ENCODE measurements at regions not wholly inside any gene's neighbourhood (a gene's known extent, or its start where the extent isn't known, plus 50 kb on each side); places are given as distances from the start of the nearest gene placed in this dataset.

- Histone ChIP-seq H3K4me2 (ENCODE audit: control insufficient read depth, insufficient read depth) (no peak overlapping the region), H2AFZ (ENCODE audit: control insufficient read depth, low read depth, low read length) (no peak overlapping the region), H3K4me3 (no peak overlapping the region), H3K4me1 (ENCODE audit: control insufficient read depth, insufficient read depth, low read length) (no peaks in the 10 kb centered on the region), H3K36me3 (ENCODE audit: control insufficient read depth in 2 of 2, insufficient read depth in 2 of 2, low read length in 1 of 2) (no peaks in the 10 kb centered on the region), H3K79me2 (ENCODE audit: control insufficient read depth, insufficient read depth, low read length) (no peaks in the 10 kb centered on the region), H3K27me3 (replicated peaks in 1 of 2; ENCODE audit: control insufficient read depth in 2 of 2, insufficient read depth in 2 of 2, low read length in 1 of 2) (no peaks in the 10 kb centered on the region), H3K9ac (ENCODE audit: control insufficient read depth, insufficient read depth, low read length) (no peak overlapping the region), H3K27ac (ENCODE audit: control insufficient read depth, insufficient read depth) (no peak overlapping the region), H3K9me3 (replicated peaks; ENCODE audit: control insufficient read depth, insufficient read depth, low read length) (no peaks in the 10 kb centered on the region), H4K20me1 (ENCODE audit: control insufficient read depth, insufficient read depth) (no peaks in the 10 kb centered on the region)
- intact Hi-C loops (cut with micrococcal nuclease; ENCODE audit: unreplicated experiment), result no loop called here
- ChIA-PET POLR2A (no interaction called here), CTCF (no interaction called here), SMC1A (ENCODE audit: uncharacterized antibody, unreplicated experiment) (no interaction called here), RAD21 (ENCODE audit: unreplicated experiment) (no interaction called here)
- TF ChIP-seq ZNF622 (IDR thresholded peaks at IDR 0.05), result no peak
- no peak for TF ChIP-seq EGR1 (IDR thresholded peaks at IDR 0.05; ENCODE audit: borderline replicate concordance in 1 of 2, low read depth in 2 of 2, low read length in 2 of 2)
- TF ChIP-seq SREBF2 (IDR thresholded peaks at IDR 0.05; ENCODE audit: low read length), result no peak
- no peak for TF ChIP-seq BCL11A (IDR thresholded peaks at IDR 0.05; ENCODE audit: low read depth, low read length)
- TF ChIP-seq HDGF (IDR thresholded peaks at IDR 0.05), result no peak
- no TSS peak for BruUV-seq (replicated peaks)
- in situ Hi-C loops (cut with MboI), result no loop called here
- no peak for ATAC-seq
- 0% methylated on average over 1 of the region's 1 CpG for WGBS (ENCODE audit: insufficient coverage, insufficient replicate concordance, low lambda C conversion rate, missing lambda C conversion rate)
- no peak for DNase-seq (ENCODE audit: low read depth, low spot score)
- FAIRE-seq, result no peak
These were observed 1406.5 kb upstream of the ACO1 start for GRCh38 chr9:30977965-30978364.

GRCh38 chr9:30982301-30982700, 1402.1 kb upstream of the ACO1 start:
- CTCF ChIA-PET, result no interaction called here
- no peak for DNase-seq (ENCODE audit: low read depth, low spot score)
- H4K20me1 ChIP-seq (ENCODE audit: control insufficient read depth, insufficient read depth), result no peaks in the 10 kb centered on the region
- H3K27me3 ChIP-seq (replicated peaks in 1 of 2; ENCODE audit: control insufficient read depth in 2 of 2, insufficient read depth in 2 of 2, low read length in 1 of 2), result no peaks in the 10 kb centered on the region
- H3K27ac ChIP-seq (ENCODE audit: control insufficient read depth, insufficient read depth), result no peak overlapping the region
- no peaks in the 10 kb centered on the region for H3K79me2 ChIP-seq (ENCODE audit: control insufficient read depth, insufficient read depth, low read length)
- SMC1A ChIA-PET (ENCODE audit: uncharacterized antibody, unreplicated experiment), result interaction anchor here (1.3 kb wide), 1 partner anchor 12 kb away, joined by 4 read pairs; no protein-coding TSS in a partner anchor
- no peak overlapping the region for H3K4me2 ChIP-seq (ENCODE audit: control insufficient read depth, insufficient read depth)
- WGBS (ENCODE audit: insufficient coverage, insufficient replicate concordance, low lambda C conversion rate, missing lambda C conversion rate), result 13% methylated on average over 3 of the region's 3 CpGs
- FAIRE-seq, result no peak
- no peaks in the 10 kb centered on the region for H3K9me3 ChIP-seq (replicated peaks; ENCODE audit: control insufficient read depth, insufficient read depth, low read length)
- POLR2A ChIA-PET, result no interaction called here
- intact Hi-C loops (cut with micrococcal nuclease; ENCODE audit: unreplicated experiment) (no loop called here), in situ Hi-C loops (cut with MboI) (no loop called here)
- TF ChIP-seq SUZ12 (IDR thresholded peaks at IDR 0.05; ENCODE audit: unreplicated experiment) (no peak), BCLAF1 (IDR thresholded peaks at IDR 0.05) (no peak), CEBPZ (IDR thresholded peaks at IDR 0.05; ENCODE audit: low read depth, low read length) (no peak)
- no TSS peak for BruUV-seq (replicated peaks)
- no peaks in the 10 kb centered on the region for H3K4me1 ChIP-seq (ENCODE audit: control insufficient read depth, insufficient read depth, low read length)
- ATAC-seq, result no peak
- no peaks in the 10 kb centered on the region for H3K36me3 ChIP-seq (ENCODE audit: control insufficient read depth in 2 of 2, insufficient read depth in 2 of 2, low read length in 1 of 2)
- H3K4me3 ChIP-seq, result no peak overlapping the region
- H2AFZ ChIP-seq (ENCODE audit: control insufficient read depth, low read depth, low read length), result no peak overlapping the region
- RAD21 ChIA-PET (ENCODE audit: unreplicated experiment), result no interaction called here
- no peak overlapping the region for H3K9ac ChIP-seq (ENCODE audit: control insufficient read depth, insufficient read depth, low read length)
